Neural cell (in vitro differentiated cells): ENCODE measurements at regions not wholly inside any gene's neighbourhood (a gene's known extent, or its start where the extent isn't known, plus 50 kb on each side); places are given as distances from the start of the nearest gene placed in this dataset.

Experiments
- CTCF ChIP-seq: fragments of 450-650 bp; IDR thresholded peaks from 2 replicates; pipeline ENCODE4 v1.5.1; 2014; ENCODE audit warnings: antibody characterized with exemption, mild to moderate bottlenecking, moderate library complexity; ENCODE audit not compliant: poor library complexity, severe bottlenecking
- EZH2 ChIP-seq: fragments of 200-600, 300-800 bp; shearing (Covaris generic), sonication (generic); IDR thresholded peaks from 2 replicates; pipeline ENCODE4 v1.6.1; 2014; ENCODE audit warnings: antibody characterized with exemption, low read length, borderline replicate concordance, mild to moderate bottlenecking; ENCODE audit not compliant: insufficient read depth, poor library complexity, severe bottlenecking
- MXI1 ChIP-seq: fragments of 450-650 bp; conservative IDR thresholded peaks from 2 replicates; pipeline ENCODE4 v1.6.1; 2014; ENCODE audit warnings: antibody characterized with exemption, mild to moderate bottlenecking; ENCODE audit not compliant: poor library complexity, severe bottlenecking
- POLR2AphosphoS5 ChIP-seq: IDR thresholded peaks from 2 replicates; pipeline ENCODE4 v1.6.1; 2012
- RAD21 ChIP-seq: fragments of 450-650 bp; conservative IDR thresholded peaks from 2 replicates; pipeline ENCODE4 v1.6.1; 2014; ENCODE audit warnings: antibody characterized with exemption, mild to moderate bottlenecking, moderate library complexity
- REST ChIP-seq: IDR thresholded peaks from 2 replicates; pipeline ENCODE4 v1.6.1; 2012; ENCODE audit warnings: borderline replicate concordance
- TAF1 ChIP-seq: IDR thresholded peaks from 2 replicates; pipeline ENCODE4 v1.6.1; 2012; ENCODE audit warnings: low read depth

GRCh38 chr9:120324996-120325642, 254.8 kb downstream of the CDK5RAP2 start:
- TF ChIP-seq CTCF (peak; percentile 16), MXI1 (no peak), EZH2 (no peak), REST (no peak), RAD21 (no peak), POLR2AphosphoS5 (no peak), TAF1 (no peak)
